ENCODE measurements at regions not wholly inside any gene's neighbourhood (a gene's known extent, or its start where the extent isn't known, plus 50 kb on each side); places are given as distances from the start of the nearest gene placed in this dataset.
"Not testable (repeated sequence)": the region's sequence is repeated elsewhere in the genome, so short reads cannot be mapped to it uniquely, and the experiment has no call there.

- no peak for DNase-seq (ENCODE audit: low read depth)
Observed at GRCh38 chr5:60444661-60445360, 255.2 kb downstream of the DEPDC1B start.

DNA sequence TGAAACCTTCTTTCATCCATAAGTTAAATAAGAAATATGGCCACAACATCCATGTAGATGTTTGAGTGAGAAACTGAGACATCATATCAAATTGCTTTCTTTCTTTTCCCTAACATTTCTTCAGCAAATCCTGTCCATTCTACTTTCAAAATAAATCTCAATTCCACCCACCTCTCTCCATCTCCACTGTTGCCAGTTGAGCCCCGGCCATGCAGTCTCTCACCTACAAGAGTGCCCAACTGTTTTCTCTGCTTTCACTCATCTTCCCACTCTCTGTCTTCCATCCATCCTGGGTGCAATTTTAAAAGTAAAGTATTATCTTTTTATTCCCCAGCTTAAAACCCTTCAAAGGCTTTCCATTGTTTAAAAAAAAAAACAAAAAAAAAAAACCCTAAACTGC is 260.4 kb downstream of the DEPDC1B start:
- no peak for DNase-seq (ENCODE audit: low read depth)

DNA sequence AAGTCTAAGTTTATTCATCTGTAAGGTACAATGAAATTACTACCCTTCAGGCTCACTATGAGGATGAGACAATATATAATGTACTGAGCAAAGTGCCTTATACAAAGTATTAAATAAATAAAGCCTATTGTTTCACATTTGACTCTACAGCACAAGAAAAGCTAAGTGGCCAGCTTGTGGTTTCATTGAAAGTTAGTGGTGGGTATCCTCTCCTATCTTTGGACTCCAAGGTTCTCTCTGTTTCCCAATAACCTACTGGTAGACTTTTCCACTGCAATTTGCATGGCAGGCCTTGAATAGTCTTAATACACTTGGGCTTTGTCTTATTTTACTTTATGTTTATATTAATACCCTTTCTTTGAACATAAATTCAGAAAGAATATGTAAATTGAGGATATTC is 262.7 kb downstream of the DEPDC1B start:
- no peak for DNase-seq (ENCODE audit: low read depth)

DNA sequence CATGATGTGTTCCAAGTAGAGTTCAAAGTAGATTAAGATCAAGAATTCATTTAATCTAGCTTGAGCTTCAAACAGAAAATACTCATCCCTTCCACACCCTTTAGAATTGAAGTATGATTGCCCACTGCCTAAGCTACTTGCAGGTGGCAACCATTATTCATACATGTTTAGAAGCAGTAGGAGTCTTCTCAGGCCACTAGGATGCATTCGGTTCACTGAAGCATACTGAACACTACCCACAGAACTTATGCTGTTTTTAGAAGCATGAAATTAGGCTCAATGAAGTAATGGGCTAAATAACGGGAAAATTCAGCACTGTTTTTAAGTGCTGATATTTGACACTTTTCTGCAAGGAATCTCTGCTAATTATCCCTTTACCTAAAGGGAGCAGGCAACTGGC is 263.4 kb downstream of the DEPDC1B start:
- no peak for DNase-seq (ENCODE audit: low read depth)

- DNase-seq (ENCODE audit: low read depth) = no peak
Observed at GRCh38 chr5:60435808-60436207, 264.2 kb downstream of the DEPDC1B start.

DNA sequence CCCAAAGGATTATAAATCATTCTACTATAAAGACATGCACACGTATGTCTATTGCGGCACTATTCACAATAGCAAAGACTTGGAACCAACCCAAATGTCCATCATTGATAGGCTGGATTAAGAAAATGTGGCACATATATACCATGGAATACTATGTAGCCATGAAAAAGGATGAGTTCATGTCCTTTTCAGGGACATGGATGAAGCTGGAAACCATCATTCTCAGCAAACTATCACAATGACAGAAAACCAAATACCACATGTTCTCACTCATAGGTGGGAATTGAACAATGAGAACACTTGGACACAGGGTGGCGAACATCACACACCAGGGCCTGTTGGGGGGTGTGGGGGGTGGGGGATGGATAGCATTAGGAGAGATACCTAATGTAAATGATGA is 273.8 kb downstream of the DEPDC1B start:
- not testable (repeated sequence) for DNase-seq (ENCODE audit: low read depth)

DNA sequence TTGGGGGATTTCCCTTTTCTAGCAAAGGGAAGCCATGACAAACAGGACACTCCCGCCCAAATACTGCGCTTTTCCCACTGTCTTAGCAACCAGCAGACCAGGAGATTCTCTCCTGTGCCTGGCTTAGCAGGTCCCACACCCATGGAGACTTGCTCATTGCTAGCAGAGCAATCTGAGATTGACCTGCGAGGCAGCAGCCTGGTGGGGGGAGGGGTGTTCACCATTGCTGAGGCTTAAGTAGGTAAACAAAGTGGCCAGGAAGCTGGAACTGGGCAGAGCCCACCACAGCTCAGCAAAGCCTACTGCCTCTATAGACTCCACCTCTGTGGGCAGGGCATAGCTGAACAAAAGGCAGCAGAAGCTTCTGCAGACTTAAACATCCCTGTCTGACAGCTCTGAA is 279.2 kb downstream of the DEPDC1B start:
- DNase-seq (ENCODE audit: low read depth) = not testable (repeated sequence)

- no peak for DNase-seq (ENCODE audit: low read depth)
Observed at GRCh38 chr5:60417500-60418181, 282.3 kb downstream of the DEPDC1B start.

DNA sequence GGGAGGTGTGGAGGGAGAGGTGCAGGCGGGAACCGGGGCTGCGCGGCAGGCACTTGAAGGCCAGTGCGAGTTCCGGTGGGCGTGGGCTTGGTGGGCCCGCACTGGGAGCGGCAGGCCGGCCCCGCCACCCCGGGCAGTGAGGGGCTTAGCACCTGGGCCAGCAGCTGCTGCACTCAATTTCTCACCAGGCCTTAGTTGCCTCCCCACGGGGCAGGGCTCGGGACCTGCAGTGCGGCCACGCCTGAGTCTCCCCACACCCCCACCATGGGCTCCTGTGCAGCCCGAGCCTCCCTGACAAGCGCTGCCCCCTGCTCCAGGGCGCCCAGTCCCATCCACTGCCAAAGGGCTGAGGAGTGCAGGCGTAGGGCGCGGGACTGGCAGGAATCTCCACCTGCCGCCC is 284.5 kb downstream of the DEPDC1B start:
- DNase-seq (ENCODE audit: low read depth) = no peak

DNA sequence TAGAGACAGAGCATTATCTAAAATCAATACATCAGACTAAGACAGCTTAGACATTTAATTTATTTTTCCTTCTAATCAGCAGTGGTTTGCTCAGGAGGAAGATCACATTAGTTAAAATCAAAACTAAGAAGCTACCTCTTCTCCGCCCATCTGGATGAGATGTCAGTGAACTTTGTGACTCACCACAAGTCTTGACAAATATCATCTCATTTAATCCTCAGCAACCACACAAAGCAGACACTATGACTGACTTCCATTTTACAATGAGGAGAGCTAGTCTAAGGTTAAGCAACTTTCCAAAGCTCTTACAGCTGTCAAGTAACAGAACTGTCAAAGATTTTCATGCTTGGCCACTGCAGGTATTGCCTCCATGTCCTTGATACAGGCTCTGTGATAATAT is 289.5 kb downstream of the DEPDC1B start:
- peak; percentile 6 for DNase-seq (ENCODE audit: low read depth)

DNA sequence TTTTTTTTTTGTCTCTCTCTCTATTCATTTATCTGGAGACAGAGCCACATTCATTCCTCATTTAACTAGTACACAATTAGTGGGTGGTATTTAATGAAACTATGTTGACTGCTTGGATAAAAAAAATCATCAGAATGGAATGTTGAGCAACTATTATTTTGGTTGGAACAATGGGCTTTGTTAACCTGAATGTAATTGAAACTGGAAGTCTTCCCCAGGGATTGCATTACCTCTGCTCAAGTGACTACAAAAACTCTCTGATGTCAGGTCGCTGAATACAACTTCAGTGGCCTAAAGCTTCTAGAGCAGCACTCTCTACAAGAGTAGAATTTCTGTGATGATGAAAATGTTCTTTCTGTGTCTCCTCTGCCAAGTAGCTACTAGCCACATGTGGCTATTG is 295.8 kb downstream of the DEPDC1B start:
- no peak for DNase-seq (ENCODE audit: low read depth)

- DNase-seq (ENCODE audit: low read depth) = no peak
Observed at GRCh38 chr5:60403343-60404006, 296.5 kb downstream of the DEPDC1B start.

- DNase-seq (ENCODE audit: low read depth) = no peak
Observed at GRCh38 chr5:60402161-60402785, 297.7 kb downstream of the DEPDC1B start.

DNA sequence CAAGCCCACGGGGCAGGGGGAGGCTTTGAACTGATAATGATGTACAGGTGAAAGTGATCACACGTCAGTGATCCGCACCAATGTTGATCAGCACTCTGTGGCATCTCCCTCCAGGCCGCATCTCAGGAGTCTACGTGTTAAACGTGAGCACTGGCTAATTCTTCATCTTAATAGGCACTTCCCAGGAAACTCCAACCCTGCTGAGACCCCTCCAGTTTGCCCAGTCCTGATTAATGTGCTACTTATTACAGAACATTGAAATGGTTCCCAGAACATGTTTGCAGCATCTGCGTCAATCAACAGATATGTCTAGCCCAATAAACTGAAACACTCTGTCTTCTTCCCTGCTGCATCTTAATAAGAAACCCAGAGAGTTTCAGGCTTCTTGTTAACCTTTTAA is 298.4 kb downstream of the DEPDC1B start:
- DNase-seq (ENCODE audit: low read depth) = no peak

- DNase-seq (ENCODE audit: low read depth) = no peak
Observed at GRCh38 chr5:60399507-60399906, 300.5 kb downstream of the DEPDC1B start.

DNA sequence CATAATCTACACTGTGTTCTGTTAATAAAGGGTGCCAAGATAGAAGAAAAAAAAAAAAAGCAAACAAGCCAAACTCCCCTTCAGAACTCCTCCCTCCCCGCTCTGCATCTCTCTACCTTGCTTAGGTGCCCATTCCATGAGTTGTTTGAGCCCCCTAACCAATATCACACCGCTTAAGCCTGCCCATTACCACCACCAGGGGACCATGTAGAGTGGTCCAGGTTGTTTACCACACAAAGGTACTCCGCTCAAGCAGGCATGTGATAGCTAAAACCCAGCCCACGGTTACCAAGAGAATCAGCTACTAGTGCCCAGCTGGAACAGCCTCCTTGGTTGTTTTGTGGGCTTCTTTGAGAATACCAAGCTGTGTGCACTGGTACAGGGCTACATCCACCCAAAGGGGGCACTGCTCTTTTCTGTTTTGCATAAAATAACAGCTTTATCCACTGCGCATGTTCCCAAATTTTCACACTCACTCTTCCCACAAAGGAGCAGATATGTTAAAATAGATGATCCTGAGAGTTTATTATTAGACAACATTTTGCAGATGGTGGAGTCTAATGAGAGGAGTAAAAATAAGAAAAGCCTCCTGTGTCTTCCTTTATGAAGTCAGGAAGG is 304.1 kb downstream of the DEPDC1B start:
- no peak for DNase-seq (ENCODE audit: low read depth)

DNA sequence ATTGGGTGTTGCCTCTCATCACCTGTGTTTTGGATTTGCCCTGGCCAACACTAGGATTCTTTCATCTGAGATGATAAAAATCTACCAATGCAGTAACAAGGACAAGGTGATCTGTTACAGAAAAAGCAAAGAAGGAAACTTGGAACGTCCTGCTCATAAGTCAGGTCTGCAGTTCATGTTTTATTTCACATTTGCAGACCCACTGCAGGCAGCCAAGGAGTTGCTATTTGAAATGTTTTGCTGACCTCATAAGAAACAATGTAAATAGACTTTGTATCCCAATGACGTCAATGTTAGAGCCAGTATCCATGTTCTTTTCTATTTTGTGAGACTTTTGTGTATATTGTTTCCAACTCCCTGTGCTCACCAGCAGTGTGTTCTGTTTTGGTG is 312.9 kb downstream of the DEPDC1B start:
- DNase-seq (ENCODE audit: low read depth) = no peak

DNA sequence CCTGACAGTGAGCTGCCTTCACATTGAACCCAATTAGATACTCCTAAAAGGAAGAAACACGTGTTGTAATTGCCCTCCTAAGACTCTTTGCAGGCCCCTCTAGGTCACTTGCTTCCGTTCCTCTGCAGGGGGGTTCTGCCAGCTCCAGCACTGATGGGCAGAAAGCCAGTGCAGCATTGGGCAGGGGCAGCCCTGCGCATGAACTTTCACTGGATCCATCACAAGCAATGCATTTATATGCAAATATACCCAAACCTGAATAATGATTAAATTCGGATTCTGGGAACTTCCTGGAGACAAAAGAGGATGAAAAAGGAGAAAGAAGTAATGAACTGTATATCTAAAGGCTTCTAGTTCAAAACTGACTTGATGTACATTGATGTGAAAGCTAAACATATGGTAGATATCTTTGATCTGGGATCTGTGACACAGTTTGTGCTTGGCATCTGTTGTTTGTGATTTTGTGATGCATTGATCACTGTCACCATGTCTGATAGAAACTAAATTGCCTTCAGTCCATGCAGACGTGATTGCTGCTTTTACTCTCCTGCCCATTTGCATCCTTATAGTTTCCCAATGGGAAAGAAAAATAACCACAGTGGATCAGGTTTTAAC is 313.4 kb downstream of the DEPDC1B start:
- DNase-seq (ENCODE audit: low read depth) = no peak

GRCh38 chr5:60382716-60383115 is 317.2 kb downstream of the DEPDC1B start:
- DNase-seq (ENCODE audit: low read depth) = peak; percentile 47

GRCh38 chr5:60379907-60380306 is 320.1 kb downstream of the DEPDC1B start:
- DNase-seq (ENCODE audit: low read depth) = no peak

GRCh38 chr5:60377826-60378225 is 322.1 kb downstream of the DEPDC1B start:
- peak; percentile 13 for DNase-seq (ENCODE audit: low read depth)

DNA sequence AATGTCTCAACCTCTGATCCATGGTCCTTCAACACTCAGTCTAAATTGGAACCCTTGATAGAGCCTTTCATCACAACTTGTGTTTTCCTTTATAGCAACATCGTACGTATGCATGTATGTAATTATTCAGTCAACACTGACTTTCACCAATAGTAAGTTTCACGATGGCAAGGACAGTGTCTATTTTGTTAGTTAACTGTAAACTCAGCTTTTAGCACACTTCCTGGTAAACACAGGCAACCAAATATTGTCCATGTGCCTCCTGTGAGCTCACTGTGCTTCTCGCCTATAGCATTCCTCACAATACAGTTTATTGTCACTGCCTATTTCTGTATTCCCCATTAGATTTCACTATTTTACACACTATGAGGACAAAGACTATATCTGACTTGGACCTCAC is 323.1 kb downstream of the DEPDC1B start:
- DNase-seq (ENCODE audit: low read depth) = no peak
